Fibroblast of pulmonary artery (primary cell): ENCODE measurements at regions not wholly inside any gene's neighbourhood (a gene's known extent, or its start where the extent isn't known, plus 50 kb on each side); places are given as distances from the start of the nearest gene placed in this dataset.

Experiments used
- DNase-seq: peaks from one replicate; pipeline ENCODE4 v3.0.0-alpha.2; 2010; ENCODE audit warnings: low read depth
- H3K4me3 ChIP-seq: replicated peaks from 2 replicates; pipeline ENCODE4 v1.5.1; 2011; ENCODE audit warnings: low read depth, mild to moderate bottlenecking, control low read depth, low read length, moderate library complexity
- TF ChIP-seq, protein P1 (sequence below): IDR thresholded peaks from 2 replicates; pipeline ENCODE4 v1.5.1; 2011; ENCODE audit warnings: mild to moderate bottlenecking, control low read depth, low read length, inconsistent platforms; ENCODE audit errors: missing control alignments

DNA sequence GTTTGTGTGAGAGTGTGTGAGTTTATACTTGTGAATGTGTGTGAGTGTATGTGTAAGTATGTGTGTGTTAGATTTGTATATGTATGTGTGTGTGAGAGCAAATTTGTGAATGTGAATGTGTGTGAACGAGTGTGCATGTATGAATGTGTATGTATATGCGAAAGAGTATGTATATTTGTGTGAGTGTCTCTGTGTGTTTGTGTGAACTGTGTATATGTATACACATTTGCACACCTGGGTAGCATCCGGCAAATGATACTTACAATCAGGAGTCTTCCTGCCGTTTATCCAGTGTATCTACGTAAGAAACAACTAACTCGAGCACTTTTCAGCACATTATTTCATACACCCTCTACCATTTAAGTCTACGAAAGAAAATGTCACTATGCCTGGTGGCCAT, 487.4 kb downstream of the TNS3 start:
- H3K4me3 ChIP-seq = no peak overlapping the region
- TF ChIP-seq, protein P1, sequence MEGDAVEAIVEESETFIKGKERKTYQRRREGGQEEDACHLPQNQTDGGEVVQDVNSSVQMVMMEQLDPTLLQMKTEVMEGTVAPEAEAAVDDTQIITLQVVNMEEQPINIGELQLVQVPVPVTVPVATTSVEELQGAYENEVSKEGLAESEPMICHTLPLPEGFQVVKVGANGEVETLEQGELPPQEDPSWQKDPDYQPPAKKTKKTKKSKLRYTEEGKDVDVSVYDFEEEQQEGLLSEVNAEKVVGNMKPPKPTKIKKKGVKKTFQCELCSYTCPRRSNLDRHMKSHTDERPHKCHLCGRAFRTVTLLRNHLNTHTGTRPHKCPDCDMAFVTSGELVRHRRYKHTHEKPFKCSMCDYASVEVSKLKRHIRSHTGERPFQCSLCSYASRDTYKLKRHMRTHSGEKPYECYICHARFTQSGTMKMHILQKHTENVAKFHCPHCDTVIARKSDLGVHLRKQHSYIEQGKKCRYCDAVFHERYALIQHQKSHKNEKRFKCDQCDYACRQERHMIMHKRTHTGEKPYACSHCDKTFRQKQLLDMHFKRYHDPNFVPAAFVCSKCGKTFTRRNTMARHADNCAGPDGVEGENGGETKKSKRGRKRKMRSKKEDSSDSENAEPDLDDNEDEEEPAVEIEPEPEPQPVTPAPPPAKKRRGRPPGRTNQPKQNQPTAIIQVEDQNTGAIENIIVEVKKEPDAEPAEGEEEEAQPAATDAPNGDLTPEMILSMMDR = no peak
- no peak for DNase-seq

DNA sequence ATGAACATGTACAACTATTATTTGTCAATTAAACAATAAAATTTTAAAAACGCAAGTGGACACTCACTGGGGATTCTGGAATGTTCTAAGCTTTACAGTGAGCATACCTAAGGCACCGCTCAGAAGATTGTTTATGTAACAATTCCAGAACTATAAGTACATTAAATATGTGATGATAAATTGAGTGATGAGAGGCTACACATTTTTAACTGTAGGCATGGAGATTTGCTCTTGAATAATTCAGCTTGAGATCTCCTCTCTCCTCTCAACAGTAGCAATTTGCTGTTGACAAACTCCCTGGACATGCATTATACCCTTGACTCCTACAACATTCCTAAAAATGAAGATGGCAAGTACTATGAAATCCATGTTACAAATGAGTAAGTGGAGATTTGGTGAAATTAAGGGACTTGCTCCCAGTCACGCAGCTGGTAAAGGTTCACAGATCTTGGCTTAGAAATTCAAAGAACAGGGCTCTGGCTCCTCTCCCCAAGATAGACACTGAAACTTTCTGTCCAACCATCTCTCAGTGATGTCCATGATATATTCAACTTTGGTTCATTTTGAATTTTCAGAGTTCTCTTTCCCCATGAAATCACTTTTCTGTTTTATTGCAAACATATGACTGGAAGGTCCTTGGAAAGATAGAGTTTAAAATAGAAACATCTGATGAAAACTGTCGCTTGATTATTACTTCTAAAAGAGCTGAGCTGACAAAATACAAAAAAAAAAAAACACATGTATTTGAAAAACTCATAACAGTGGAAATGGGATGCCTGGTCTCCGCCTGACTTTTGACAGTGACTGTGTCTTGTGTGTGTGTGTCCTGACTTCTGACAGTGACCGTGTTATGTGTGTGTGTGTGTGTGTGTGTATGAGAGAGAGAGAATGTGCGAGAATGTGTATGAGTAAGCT, 488.3 kb downstream of the TNS3 start:
- TF ChIP-seq, protein P1 = no peak
- H3K4me3 ChIP-seq = no peak overlapping the region
- no peak for DNase-seq

DNA sequence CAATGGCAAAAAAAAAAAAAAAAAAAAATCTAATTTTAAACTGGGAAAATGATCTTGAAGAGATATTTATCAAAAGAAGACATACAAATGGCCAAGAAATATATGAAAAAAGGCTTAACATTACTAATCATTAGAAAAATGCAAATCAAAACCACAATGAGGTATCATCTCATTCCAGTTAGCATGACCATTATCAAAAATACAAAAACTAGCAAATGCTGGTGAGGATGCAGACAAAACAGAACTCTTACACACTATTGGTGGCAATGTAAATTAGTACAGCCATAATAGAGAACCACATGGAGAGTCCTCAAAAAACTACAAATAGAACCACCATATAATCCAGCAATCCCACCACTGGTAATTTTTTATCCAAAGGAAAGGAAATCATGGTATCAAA, 489.6 kb downstream of the TNS3 start:
- DNase-seq = no peak
- TF ChIP-seq, protein P1 = no peak
- no peak overlapping the region for H3K4me3 ChIP-seq

DNA sequence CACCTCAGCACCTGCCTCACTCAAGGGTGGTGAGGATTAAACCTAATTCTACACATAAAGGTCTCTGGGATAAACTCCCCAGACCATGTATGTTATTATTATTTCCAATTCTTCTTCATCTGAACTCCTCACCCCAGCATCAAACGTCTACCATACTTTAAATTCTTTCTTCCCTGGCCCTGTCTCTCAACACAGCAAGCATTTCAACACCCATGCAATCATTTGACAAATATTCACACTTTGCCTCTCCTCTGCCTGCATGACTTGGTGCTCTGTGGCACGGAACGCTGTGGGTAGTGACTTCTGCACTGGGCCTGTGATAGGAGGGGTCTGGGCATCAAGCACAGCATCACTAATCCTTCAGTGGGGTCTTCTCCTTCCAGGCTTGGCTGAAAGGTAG, 490.8 kb downstream of the TNS3 start:
- no peak overlapping the region for H3K4me3 ChIP-seq
- peak; percentile 19 for DNase-seq
- TF ChIP-seq, protein P1 = no peak

DNA sequence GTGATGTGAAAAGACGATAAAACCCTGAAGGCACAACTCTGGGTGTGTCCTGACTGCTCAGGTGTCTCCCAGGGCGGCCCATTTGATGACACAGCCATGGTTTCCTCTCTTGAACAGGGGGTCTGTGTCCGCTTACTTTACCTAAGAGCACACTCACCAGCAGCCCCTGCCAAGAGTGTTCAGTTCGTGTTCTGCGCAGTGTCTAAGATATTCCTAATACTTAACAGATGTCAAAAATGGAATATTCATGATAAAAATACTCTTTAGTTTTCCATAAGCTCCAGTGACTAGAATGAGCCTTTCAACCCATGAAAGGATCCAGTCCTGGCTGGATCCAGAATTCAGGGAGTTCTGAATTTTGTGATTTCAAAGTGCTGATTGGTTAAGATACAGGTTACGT, 492.4 kb downstream of the TNS3 start:
- H3K4me3 ChIP-seq = no peak overlapping the region
- TF ChIP-seq, protein P1 = no peak
- DNase-seq = no peak

DNA sequence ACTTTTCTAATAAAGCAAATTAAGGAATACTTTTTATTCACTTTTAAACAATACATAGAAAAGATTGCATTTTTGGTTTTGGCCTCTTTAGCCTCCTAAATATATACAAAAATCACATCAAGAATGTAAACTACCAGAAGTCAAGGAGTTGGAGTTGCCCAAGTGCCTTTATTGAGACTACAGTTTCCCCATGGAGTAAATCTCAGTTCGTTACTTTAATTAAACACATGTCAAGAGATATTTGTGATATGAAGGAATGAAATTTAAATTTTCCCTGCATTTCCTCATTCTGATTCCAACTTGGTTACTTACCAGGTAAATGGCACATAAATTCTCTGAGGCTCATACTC, 492.9 kb downstream of the TNS3 start:
- H3K4me3 ChIP-seq = no peak overlapping the region
- TF ChIP-seq, protein P1 = no peak
- DNase-seq = no peak
